CD4-positive, alpha-beta T cell (primary cell): ENCODE measurements at regions not wholly inside any gene's neighbourhood (a gene's known extent, or its start where the extent isn't known, plus 50 kb on each side); places are given as distances from the start of the nearest gene placed in this dataset.

Source experiments
- ATAC-seq: fragments of 200-7000 bp; cut with Tn5 transposase; one replicate; pipeline ENCODE4 v1.10.0; 2022; ENCODE audit warnings: mild to moderate bottlenecking; ENCODE audit not compliant: poor library complexity
- CTCF ChIA-PET: fragments of 350-600 bp; sonication (Branson Sonifier 250); formaldehyde crosslinking; loops from one replicate; lab custom pipeline; 2021; ENCODE audit warnings: antibody characterized with exemption, inconsistent platforms; lab: Charles Lee
- POLR2A ChIA-PET: fragments of 350-600 bp; sonication (Branson Sonifier 250); formaldehyde crosslinking; loops from one replicate; lab custom pipeline; 2021; ENCODE audit warnings: antibody characterized with exemption, inconsistent platforms; lab: Charles Lee
- DNase-seq, 14 experiments: peaks; one replicate each; pipeline ENCODE4 v3.0.0-alpha.2; 2013 to 2020; ENCODE audit warnings: mixed read lengths in 2 of 14
- H3K27ac ChIP-seq, 2 donors: one replicate each; pipeline versions ENCODE4 v1.5.1 to v1.7.0; 2013; ENCODE audit warnings: low read length in 2 of 2, low read depth in 1 of 2, mild to moderate bottlenecking in 1 of 2
- H3K27me3 ChIP-seq, 2 experiments: 1 replicate in 1 of 2; 2 replicates in 1 of 2; pipeline versions ENCODE4 v1.6.1 to v1.7.0; 2013; ENCODE audit warnings: low read length in 2 of 2, control low read depth in 1 of 2, mild to moderate bottlenecking in 1 of 2, moderate library complexity in 1 of 2; ENCODE audit not compliant: insufficient read depth in 2 of 2, control insufficient read depth in 1 of 2
- H3K36me3 ChIP-seq: one replicate; pipeline ENCODE4 v1.6.1; 2013; ENCODE audit warnings: low read length, control low read depth; ENCODE audit not compliant: insufficient read depth
- H3K4me1 ChIP-seq: one replicate; pipeline ENCODE4 v1.6.1; 2013; ENCODE audit warnings: low read length, control low read depth; ENCODE audit not compliant: insufficient read depth
- H3K4me3 ChIP-seq: one replicate; pipeline ENCODE4 v1.5.1; 2013; ENCODE audit warnings: mild to moderate bottlenecking, low read length, moderate library complexity
- H3K9me3 ChIP-seq, 2 experiments: 1 replicate in 1 of 2; 2 replicates in 1 of 2; pipeline versions ENCODE4 v1.6.1 to v1.7.0; 2013; ENCODE audit warnings: low read length in 2 of 2, mild to moderate bottlenecking in 2 of 2, control low read depth in 1 of 2, moderate library complexity in 1 of 2; ENCODE audit not compliant: control insufficient read depth in 1 of 2, insufficient read depth in 1 of 2
- H3K27ac Mint-ChIP-seq: one replicate; pipeline ENCODE4 v1.8.0; 2020; ENCODE audit warnings: mixed read lengths
- H3K27me3 Mint-ChIP-seq: one replicate; pipeline ENCODE4 v1.8.0; 2021; ENCODE audit warnings: mixed read lengths
- H3K36me3 Mint-ChIP-seq: one replicate; pipeline ENCODE4 v1.8.0; 2021; ENCODE audit warnings: low read depth, mixed read lengths
- H3K4me1 Mint-ChIP-seq: one replicate; pipeline ENCODE4 v1.8.0; 2021; ENCODE audit warnings: low read depth, mixed read lengths
- H3K4me3 Mint-ChIP-seq: one replicate; pipeline ENCODE4 v1.8.0; 2020; ENCODE audit warnings: mild to moderate bottlenecking, mixed read lengths
- H3K9me3 Mint-ChIP-seq: one replicate; pipeline ENCODE4 v1.8.0; 2020; ENCODE audit warnings: mixed read lengths
- CTCF ChIP-seq: fragments of 200-600 bp; IDR thresholded peaks from one replicate; pipeline ENCODE4 v1.8.0; 2022; ENCODE audit warnings: antibody characterized with exemption, mild to moderate bottlenecking
- intact Hi-C, 2 experiments: fragments of 100-400 bp; cut with DNase I in 1 of 2; cut with micrococcal nuclease in 1 of 2; formaldehyde crosslinking; loops; one replicate each; pipeline versions ENCODE4 v1.15.1 to v1.9.0; 2023 to 2025; cut with DNase I, micrococcal nuclease

- TF ChIP-seq CTCF, result no peak
- Histone ChIP-seq H3K4me3 (no peak overlapping the region), H3K9me3 (peaks cover 0 to under 1% of the 10 kb centered on the region in 2 experiments), H3K27me3 (no peaks in the 10 kb centered on the region), H3K4me1 (no peaks in the 10 kb centered on the region), H3K36me3 (no peaks in the 10 kb centered on the region), H3K27ac (no peak overlapping the region)
- DNase-seq, result no peak
- H3K4me3 Mint-ChIP-seq, result no peak overlapping the region
- no peaks in the 10 kb centered on the region for H3K27me3 Mint-ChIP-seq
- no peak for ATAC-seq
- no peaks in the 10 kb centered on the region for H3K9me3 Mint-ChIP-seq
- POLR2A ChIA-PET, result no interaction called here
- CTCF ChIA-PET, result no interaction called here
- intact Hi-C loops, result no loop called here
- H3K4me1 Mint-ChIP-seq, result no peaks in the 10 kb centered on the region
- no peaks in the 10 kb centered on the region for H3K36me3 Mint-ChIP-seq
- H3K27ac Mint-ChIP-seq, result no peak overlapping the region
Observed at GRCh38 chr1:194515916-194516315, 1329.5 kb upstream of the B3GALT2 start.

- peaks cover 4% of the 10 kb centered on the region for H3K9me3 Mint-ChIP-seq
- H3K27me3 Mint-ChIP-seq, result no peaks in the 10 kb centered on the region
- ChIA-PET CTCF (no interaction called here), POLR2A (no interaction called here)
- H3K27ac Mint-ChIP-seq, result no peak overlapping the region
- no peak for DNase-seq
- no peaks in the 10 kb centered on the region for H3K36me3 Mint-ChIP-seq
- H3K9me3 ChIP-seq, result peaks cover 7 to 8% of the 10 kb centered on the region in 2 experiments
- H3K4me3 ChIP-seq, result no peak overlapping the region
- TF ChIP-seq CTCF, result no peak
- H3K4me1 ChIP-seq, result no peaks in the 10 kb centered on the region
- no peak overlapping the region for H3K27ac ChIP-seq
- H3K4me3 Mint-ChIP-seq, result no peak overlapping the region
- no peak for ATAC-seq
- no peaks in the 10 kb centered on the region for H3K4me1 Mint-ChIP-seq
- intact Hi-C loops, result no loop called here
- H3K36me3 ChIP-seq, result no peaks in the 10 kb centered on the region
- H3K27me3 ChIP-seq, result no peaks in the 10 kb centered on the region
Observed at GRCh38 chr1:194512957-194513356, 1326.5 kb upstream of the B3GALT2 start.

GRCh38 chr1:194512345-194512744 is 1325.9 kb upstream of the B3GALT2 start:
- H3K36me3 ChIP-seq, result no peaks in the 10 kb centered on the region
- H3K27me3 Mint-ChIP-seq, result no peaks in the 10 kb centered on the region
- POLR2A ChIA-PET, result no interaction called here
- no peaks in the 10 kb centered on the region for H3K27me3 ChIP-seq
- intact Hi-C loops, result no loop called here
- H3K27ac Mint-ChIP-seq, result no peak overlapping the region
- peaks cover 4% of the 10 kb centered on the region for H3K9me3 Mint-ChIP-seq
- H3K9me3 ChIP-seq, result peaks cover 7 to 8% of the 10 kb centered on the region in 2 experiments
- no peak overlapping the region for H3K4me3 ChIP-seq
- no peak for DNase-seq
- TF ChIP-seq CTCF, result no peak
- no peaks in the 10 kb centered on the region for H3K4me1 Mint-ChIP-seq
- no peaks in the 10 kb centered on the region for H3K4me1 ChIP-seq
- H3K4me3 Mint-ChIP-seq, result no peak overlapping the region
- CTCF ChIA-PET, result no interaction called here
- no peaks in the 10 kb centered on the region for H3K36me3 Mint-ChIP-seq
- ATAC-seq, result no peak
- H3K27ac ChIP-seq, result no peak overlapping the region
